Central memory CD4-positive, alpha-beta T cell (primary cell): ENCODE measurements at regions not wholly inside any gene's neighbourhood (a gene's known extent, or its start where the extent isn't known, plus 50 kb on each side); places are given as distances from the start of the nearest gene placed in this dataset.
"Not testable (repeated sequence)": the region's sequence is repeated elsewhere in the genome, so short reads cannot be mapped to it uniquely, and the experiment has no call there.

ENCODE experiments used
- DNase-seq: peaks from one replicate; pipeline ENCODE4 v3.0.0; 2022

DNA sequence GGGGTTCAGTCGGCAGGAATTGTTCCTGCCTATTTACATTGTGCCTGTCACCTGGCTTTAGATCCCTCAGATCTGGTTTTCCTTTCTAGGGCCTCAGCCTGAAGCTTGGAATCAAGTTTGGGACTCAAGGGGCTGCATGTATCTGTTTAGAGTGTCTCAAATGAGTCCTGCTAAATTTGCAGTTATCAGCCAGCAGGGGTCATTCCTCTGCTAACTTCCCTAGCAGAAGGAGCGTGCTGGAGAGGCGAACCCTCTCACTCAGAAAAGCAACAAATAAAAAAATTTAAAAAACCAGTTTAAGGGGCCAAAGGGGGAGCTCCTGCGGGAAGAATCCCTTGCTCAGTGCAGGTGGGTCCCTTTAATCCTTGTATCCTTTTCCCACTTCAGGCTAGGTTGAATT is 1220.2 kb downstream of the JRKL start:
- DNase-seq, result no peak

DNA sequence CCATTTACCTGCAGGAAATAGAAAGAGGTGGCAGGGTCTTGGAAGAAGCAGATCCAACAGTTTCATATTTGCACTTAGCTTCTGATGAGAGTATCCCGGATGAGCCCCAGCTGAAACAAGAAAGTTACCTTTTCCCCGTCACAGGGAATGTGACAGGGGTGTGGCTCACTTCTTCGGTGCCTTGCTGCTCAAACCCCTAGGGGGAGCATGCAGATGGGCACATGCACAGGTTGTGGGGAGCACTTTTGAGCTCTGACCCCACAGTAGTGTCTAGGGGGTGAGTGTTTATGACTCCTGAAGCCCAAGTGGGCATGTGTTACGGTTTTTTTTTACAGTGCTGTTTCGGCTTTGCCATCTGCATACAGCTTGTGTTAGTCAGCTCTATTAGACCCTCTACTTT is 1221.0 kb downstream of the JRKL start:
- no peak for DNase-seq

DNA sequence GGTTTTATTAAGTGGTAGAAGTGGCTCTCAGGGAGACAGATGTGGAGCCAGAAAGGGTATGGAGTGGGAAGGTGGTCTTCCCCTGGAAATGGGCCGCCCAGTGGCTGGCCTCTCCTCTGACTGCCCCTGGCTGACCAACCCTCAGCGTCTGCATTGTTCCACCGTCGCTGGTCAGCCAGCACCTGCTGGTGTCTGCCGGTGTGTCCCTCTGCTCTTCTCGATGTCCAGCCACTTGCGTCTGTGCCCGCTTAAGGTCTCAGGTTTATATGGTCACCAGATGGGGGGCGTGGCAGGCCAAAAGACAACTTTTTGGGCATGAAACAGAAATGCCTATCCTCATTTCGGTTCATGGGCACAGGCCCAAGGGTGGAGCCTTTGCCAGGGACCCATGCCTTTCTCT is 1221.5 kb downstream of the JRKL start:
- DNase-seq, result no peak

DNA sequence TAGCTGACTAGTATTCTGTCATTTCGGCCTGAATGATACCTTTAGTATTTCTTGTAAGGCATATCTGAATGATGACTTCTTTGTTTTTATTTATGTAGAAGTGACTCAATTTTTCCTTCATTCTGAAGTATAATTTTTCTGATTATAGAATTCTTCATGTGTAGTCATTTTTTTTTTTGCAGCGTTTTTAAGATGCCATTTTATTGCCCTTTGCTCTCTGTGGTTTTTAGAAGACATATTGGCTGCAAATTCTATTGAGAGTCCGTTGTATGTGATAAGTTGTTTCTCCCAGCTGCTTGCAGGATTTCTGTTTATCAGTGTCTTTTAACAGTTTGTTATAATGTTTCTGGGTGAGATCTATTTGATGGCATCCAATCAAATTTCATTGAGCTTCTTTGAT is 1224.8 kb downstream of the JRKL start:
- DNase-seq, result no peak

DNA sequence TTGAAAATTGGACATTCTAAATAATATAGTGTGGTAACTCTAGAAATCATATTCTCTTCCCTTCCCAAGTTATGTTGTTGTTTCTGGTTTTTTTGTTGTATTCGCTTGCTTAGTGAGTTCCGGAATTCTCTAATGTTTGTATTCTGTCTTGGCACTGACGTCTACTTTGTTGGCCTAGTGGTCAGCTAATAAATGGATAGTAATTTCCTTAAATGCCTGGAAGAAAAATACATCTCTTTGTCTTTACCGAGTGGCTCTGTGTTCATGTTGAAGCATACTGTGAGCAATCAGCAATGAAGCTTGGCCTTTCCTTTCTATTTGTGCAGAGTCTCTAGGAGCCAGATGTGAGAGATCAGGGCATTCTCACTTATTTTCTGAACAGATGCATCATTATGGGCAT is 1225.7 kb downstream of the JRKL start:
- no peak for DNase-seq

DNA sequence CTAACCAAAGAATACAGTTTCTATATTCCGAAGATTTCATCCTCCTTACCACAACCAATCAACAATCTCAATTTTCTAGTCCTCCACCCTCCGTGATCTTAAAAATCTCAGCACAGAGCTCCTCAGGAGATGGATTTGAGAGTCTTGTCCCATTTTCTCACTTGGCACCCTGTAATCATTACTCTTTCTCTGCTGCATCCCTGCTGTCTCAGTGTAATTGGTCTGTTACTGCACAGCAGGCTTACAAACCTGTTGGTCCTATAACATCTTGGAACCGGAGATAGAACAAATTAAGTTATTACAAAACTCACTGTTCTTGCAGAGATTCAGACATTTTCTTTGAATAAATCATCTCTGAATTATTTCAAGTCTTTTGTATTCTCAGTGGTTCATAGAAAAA is 1227.2 kb downstream of the JRKL start:
- DNase-seq, result no peak

DNA sequence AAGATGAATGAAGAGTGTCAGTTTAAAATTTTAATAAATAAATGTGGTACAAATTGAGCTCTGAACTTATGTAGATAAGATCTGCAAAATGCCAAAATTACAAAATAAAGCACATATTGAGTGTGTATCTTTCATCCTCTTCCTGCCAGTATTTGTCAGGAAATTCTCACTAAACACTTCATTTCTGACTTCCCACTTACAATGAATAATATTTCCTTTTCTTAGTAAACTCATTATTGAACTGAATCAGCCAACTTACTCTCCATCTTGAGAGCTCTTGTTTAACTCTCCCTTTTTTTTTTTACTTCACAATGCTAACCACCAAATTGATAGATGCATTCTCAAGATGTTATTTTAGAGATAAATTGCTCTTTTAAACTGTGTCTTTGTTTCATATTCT is 1230.2 kb downstream of the JRKL start:
- no peak for DNase-seq

DNA sequence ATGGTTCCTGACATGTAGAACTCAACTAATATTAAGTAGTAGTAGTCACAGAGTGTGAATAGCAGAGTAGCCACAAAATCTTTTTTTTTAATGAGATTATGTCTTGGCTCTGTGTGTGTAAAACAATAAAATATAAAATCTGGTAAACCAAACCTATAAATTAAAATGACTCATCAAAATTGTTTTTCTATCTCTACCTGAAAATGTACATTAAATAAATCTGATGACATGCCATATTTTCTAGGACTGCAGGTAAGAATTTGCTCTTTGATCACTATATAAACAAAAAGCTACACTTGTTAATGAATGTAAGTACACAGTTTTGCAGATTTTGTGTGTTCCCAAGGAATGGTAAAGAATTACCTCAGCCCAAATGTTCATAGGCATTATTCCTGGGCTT is 1231.5 kb downstream of the JRKL start:
- no peak for DNase-seq

DNA sequence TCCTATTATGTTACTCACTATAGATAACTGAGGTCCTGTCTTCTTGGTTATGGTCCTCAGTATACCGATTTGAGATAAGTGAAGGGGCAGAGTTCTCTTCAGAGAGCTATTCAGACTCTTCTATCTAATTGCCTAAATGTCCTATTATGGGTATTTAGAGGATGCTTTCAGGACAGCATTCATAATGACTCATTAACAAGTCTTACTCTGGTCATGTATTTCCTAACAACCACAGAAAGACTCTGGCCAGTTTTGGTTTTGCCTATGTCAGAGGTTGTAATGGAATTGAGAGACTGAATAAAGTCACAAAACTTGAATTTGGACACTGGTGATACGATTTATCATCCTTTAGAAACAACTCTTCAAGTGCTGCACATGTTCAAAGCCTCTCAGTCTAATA is 1233.0 kb downstream of the JRKL start:
- DNase-seq, result no peak

DNA sequence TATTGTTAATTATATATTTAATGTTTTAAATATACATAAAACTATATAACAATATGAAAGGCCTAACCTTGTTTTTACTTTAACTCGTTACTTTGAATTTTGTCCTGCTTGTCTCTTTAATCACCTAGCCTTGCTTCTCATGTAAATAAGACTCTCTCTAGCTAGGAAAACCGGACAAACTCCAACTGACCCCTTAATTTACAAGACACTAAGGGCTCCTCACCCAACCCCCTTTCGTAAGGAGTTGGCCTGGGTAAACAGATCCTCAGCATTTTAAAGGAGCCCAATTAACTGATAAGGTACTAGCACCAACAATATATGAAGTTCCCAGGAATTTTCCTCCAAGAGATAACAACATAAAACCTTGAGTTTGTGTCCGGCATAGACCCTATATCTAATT is 1246.9 kb downstream of the JRKL start:
- not testable (repeated sequence) for DNase-seq

DNA sequence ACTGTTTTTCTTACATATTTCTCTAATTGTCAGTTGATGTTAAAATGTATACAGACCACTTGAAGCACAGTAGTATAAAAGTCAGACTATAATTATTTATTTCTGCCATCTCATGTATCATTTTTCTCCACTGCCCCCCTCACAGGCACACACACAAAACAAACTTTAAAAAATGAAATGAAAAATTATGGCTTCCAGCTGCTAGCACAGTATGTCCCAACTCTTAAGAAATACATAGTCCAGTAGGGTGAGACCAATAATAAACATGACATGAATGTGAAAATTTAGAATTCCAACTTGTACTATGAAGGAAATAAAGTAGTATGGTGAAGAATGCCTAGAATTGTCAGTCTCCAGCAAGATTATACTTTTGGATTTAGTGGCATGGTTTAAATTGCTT is 1247.9 kb downstream of the JRKL start:
- DNase-seq, result no peak

DNA sequence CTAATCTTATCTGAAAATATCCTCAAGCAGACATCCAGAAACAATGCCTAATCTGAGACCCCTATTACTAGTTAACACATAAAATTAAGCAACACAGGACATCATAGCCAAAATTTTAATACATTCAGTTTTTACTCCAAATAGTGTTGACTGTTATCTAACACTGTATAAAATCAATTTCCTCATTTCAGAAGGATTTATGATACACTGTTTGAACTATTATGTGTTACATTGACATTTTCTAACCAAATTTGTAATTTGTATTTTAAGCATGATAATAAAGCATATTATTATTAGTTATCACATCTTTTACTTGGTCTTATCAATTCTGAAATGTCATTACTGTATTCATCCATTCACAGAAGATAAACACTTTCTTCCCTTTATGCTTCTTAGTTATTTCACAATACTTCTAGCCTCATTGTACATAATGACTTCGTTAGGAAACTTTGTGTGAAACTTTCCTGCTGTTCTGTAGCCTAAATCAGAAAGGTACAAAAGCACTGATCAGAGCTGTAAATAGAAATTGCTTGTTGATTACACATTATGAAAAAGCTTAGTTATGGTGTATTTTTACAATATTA is 1248.9 kb downstream of the JRKL start:
- no peak for DNase-seq

DNA sequence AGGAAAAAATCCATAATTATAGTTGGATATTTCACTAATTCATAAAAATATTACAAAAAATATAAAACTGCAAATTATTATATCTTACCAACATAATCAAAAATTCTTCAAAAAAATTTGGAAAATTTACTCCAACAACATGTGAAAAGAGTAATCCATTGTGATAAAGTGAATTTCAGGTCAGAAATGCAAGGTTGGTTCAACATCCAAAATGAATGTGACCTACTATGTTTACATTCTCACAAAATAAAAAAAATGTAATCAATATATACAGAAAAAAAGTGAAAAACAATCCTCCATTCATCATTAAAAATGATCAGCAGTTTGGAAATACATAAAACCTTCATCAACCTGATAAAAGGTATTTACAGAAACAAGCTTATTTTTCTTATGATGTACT is 1252.2 kb downstream of the JRKL start:
- no peak for DNase-seq

DNA sequence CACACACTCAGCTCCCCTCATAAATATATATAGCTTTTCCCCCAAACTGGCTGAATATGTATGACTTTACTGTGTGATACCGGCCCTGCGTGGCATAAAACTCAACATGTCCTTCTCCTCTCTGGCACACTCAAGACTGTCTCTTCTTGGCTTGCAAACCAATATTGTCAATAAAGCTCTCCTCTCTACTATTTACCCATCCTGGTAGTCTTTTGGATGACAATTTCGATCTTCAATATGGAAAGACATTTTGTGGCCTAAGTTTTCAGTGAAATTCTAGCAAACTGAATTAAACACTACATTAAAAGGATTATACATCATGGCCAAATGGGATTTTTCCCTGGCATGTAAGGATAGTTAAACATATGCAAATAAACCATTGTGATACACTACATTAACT is 1255.9 kb downstream of the JRKL start:
- no peak for DNase-seq

DNA sequence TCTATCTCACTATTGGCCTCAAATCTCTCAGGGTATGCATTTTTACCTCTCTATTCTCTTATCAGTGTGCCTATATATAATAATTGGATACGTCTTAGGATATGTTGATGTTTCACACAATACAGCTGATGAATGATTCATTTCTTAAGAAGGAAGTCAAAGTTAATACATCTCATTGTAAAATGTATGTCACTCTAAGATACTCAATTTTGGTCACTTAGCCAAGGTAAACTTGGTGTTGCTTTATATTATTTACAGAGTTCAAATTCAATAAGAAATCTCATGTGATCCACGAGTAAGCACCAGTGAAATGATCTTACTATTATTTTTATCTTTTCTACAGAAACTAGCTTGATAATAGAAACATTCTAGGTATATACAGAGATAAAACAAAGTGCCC is 1266.5 kb downstream of the JRKL start:
- DNase-seq, result no peak

DNA sequence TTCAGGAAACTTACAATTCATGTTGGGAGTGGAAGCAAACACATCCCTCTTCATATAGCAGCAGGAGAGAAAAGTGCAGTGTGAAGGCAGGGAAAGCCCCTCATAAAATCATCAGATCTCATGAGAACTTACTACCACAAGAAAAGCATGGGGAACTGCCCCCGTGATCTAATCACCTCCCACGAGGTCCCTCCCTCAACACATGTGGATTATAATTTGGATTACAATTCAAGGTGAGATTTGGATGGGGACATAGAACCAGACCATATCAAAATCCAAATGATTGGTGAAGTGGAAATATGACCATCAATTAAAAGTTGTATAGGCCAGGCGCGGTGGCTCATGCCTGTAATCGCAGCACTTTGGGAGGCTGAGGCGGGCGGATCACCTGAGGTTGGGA is 1268.0 kb downstream of the JRKL start:
- DNase-seq, result no peak

DNA sequence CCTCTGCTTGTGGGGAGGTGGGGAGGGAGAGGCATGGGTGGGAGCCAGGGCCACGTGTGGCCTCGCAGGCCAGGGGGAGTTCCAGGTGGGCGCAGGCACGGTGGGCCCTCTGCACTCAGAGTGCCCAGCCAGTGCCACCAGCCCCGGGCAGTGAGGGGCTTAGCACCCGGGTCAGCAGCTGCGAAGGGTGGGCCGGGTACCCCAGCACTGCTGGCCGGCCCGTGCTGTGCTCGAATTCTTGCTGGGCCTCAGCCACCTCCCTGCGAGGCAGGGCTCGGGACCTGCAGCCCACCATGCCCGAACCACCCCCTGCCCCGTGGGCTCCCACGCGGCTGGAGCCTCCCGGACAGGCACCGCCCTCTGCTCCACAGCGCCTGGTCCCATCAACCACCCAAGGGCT is 1277.2 kb downstream of the JRKL start:
- DNase-seq, result no peak

DNA sequence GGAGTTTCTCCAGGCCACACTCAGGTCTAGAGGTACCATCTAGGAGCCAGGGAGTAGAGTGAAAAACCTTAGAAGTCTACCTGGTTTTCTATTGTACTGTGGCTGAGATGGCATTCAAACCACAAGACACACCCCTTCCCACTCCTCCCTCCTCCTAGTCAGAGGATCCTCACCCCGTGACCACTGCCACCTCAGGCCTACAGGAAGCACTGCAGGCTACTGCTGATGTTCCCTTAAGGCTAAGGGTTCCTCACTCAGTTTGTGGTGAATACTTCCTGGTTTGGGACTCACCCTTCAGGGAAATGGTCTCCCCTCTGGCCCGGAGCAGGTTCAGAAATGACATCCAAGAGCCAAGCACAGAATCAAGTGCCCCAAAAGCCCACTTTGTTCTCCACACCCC is 1293.9 kb downstream of the JRKL start:
- no peak for DNase-seq

DNA sequence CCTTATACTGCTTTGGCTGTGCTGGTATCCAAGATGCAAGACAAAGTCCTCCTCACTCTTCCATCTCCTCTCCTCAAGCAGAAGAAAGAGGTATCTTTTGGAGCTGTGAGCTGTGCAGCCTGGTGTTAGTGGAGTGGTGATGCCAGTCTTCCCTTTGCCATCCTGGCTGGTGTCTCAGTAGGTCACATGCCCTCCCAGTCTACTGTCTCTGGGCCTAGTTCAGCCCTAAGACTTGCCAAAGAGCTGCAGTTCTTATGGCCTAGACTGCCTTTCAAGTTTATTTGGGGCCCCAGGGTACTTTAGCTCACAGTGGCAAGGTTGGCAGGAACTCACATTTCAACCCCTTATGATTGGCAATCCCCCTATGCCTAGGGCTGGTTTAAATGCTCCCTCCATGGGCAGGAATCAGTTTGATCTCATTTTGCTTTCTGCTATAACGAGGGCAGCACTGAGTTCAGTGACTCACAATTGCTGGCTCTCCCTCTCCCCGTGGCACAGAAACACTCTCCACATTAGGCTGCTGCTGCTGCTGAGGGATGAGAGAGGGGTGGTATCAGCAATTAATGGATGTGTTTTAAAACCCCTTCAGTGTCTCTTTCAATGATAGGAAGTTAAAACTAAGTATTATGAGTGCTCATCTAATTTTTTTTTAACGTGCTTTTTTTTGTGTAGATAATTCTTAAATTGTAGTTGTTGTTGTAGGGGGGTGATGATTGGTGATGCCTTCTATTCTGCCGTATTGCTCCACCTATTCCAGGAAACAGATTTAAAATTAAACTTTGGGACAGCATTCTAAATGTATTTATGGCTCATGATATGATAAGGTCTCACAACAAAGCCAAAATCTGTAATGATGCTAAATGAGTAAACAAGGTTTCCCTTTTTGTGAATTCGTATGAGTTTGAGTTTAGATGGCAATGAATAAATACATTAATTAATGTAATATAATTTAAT is 1295.0 kb downstream of the JRKL start:
- DNase-seq, result no peak

DNA sequence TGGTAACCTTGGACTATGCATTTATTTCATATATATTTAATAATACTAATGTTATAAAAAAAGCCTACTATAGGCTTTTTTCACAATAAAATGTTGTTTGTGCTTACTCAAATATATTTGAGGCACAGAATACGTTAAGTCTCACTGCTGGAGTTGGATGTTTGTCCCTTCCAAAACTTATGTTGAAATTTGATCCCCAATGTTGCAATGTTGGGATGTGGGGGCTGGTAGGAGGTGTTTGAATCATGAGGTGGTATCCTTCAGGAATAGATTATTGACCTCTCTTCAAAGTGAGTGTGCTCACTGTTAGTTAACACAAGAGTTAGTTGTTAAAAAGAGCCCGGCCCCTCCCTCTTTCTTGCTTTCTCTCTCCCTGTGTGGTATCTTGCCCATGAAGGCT is 1295.9 kb downstream of the JRKL start:
- DNase-seq, result no peak

DNA sequence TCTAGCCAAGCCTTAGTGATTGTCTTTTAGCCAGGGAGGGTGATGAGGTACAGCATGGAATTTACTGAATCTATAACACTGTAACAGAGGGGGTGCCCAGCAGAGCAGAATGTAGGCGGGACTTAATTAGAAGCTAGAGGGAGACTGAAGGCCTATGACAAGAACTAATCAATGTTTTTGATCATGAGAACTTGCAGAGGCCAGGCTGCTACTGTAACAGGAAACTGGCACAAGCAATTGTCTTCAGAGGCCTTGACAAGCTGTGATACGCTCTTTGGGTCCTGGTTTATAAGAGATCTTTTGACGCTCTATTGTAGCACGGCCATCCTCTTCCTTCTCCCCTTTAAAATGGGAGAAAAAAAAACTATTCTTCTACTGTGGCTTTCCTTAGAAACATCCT is 1297.3 kb downstream of the JRKL start:
- no peak for DNase-seq

DNA sequence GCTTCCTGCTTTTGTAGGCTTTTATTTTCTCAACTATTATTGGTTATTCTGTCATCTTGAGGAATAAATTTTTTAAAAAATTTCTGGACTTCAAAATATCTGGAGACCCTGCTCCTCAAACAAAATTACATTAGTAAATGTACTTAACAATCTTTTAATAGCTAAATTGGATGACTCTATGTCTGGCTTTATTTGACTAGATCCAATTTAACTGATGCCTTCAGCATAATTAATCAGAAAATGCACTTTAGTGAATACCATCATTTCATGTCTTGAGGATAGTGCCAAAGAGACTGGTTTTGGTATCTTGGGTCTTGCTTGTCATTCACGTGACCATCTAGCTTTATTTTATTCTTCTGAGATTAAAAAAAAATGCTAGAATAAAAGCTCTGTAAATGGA is 1301.2 kb downstream of the JRKL start:
- no peak for DNase-seq

DNA sequence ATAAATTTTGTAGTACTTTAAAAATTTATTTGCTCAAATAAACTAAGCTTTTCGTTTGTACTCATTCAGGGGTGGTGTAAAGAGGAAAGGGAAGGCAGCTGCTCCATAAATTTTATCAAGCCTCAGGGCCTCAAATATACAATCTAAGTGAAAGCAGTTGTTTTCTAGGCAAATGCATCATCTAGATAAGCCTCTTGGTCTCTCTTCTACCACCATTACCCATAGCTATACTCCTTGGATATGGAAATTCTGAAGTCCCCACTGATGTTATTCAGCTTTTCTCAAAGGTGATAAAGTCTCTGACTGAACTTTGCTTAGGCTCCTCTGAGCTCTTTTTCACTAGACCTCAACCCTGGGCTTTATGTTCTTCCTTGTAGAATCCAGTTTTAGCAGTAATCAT is 1313.1 kb downstream of the JRKL start:
- DNase-seq, result no peak

DNA sequence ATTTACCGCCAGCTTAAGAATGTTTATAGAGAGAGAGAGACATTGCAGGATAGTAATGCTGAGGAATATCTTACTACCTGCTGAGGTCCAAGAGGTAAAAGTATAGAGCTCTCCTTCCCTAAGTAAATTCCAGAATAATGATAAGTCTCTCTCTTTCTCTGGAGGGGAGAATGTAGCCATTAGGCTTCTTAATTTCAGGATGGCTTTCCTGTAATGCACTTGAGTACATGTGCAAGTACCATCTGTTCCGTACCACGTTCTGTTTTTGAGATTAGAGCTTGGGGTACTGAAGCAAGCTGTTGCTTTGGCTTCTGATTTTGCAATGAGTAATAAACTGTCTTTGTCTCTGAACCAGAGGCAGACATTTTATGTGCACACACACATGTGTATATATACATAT is 1314.0 kb downstream of the JRKL start:
- DNase-seq, result no peak

DNA sequence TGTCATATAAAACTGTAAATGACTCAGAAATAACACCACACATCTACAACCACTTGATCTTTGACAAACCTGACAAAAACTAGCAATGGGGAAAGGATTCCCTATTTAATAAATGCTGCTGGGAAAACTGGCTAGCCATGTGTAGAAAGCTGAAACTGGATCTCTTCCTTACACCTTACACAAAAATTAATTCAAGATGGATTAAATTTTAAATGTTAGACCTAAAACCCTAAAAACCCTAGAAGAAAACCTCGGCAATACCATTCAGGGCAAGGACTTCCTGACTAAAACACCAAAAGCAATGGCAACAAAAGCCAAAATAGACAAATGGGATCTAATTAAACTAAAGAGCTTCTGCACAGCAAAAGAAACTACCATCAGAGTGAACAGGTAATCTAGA is 1315.3 kb upstream of the CNTN5 start:
- DNase-seq, result not testable (repeated sequence)
